Right lobe of liver (tissue), 6 donors: ENCODE measurements at regions not wholly inside any gene's neighbourhood (a gene's known extent, or its start where the extent isn't known, plus 50 kb on each side); places are given as distances from the start of the nearest gene placed in this dataset.
"Not testable (repeated sequence)": the region's sequence is repeated elsewhere in the genome, so short reads cannot be mapped to it uniquely, and the experiment has no call there.

Experiments used
- ATAC-seq, 4 donors: fragments of 200-7000 bp; cut with Tn5 transposase; one replicate each; pipeline ENCODE4 v1.9.1; 2020; ENCODE audit warnings: mild to moderate bottlenecking in 4 of 4, moderate library complexity in 4 of 4
- DNase-seq, 3 donors: peaks; one replicate each; pipeline ENCODE4 v3.0.0-alpha.2; 2020
- H3K27ac ChIP-seq, 3 donors: fragments of 200-600 bp; one replicate each; pipeline ENCODE4 v1.8.0; 2022
- H3K27me3 ChIP-seq, 2 donors: fragments of 200-600 bp; one replicate each; pipeline ENCODE4 v1.8.0; 2022
- H3K36me3 ChIP-seq, 4 donors: fragments of 200-600 bp; sonication (generic) in 1 of 4; one replicate each; pipeline versions ENCODE4 v1.5.1 to v1.8.0; 2017 to 2022; ENCODE audit warnings: control low read depth in 1 of 4
- H3K4me1 ChIP-seq, 4 donors: fragments of 200-600 bp; sonication (generic) in 1 of 4; one replicate each; pipeline versions ENCODE4 v1.5.1 to v1.8.0; 2017 to 2022; ENCODE audit warnings: control low read depth in 1 of 4
- H3K4me3 ChIP-seq, 3 donors: fragments of 200-600 bp; one replicate each; pipeline ENCODE4 v1.8.0; 2022
- H3K9me3 ChIP-seq, 4 donors: fragments of 200-600 bp; sonication (generic) in 1 of 4; one replicate each; pipeline versions ENCODE4 v1.5.1 to v1.8.0; 2017 to 2022; ENCODE audit warnings: control low read depth in 1 of 4
- POLR2A ChIP-seq: fragments of 450-650 bp; IDR thresholded peaks from one replicate; pipeline ENCODE4 v1.6.1; 2017; ENCODE audit warnings: antibody characterized with exemption, mild to moderate bottlenecking
- WGBS: methylation state at CpG from one replicate; pipeline ENCODE4 v1.1.6; 2018; ENCODE audit warnings: low coverage, low lambda C conversion rate; ENCODE audit not compliant: insufficient coverage; ENCODE audit errors: missing lambda C conversion rate; 5-methylcytosine and 5-hydroxymethylcytosine counted together
- intact Hi-C, 2 donors: fragments of 100-400 bp; cut with DNase I; formaldehyde crosslinking; loops; one replicate each; pipeline versions ENCODE4 v1.11.2 to v1.14.1; 2022
- TF ChIP-seq, protein P1 (sequence below), 4 donors: fragments of 200-600 bp in 3 of 4; fragments of 450-650 bp in 1 of 4; IDR thresholded peaks; one replicate each; pipeline versions ENCODE4 v1.5.1 to v1.8.0; 2016 to 2022; ENCODE audit warnings: antibody characterized with exemption in 4 of 4, mild to moderate bottlenecking in 2 of 4
- donor health status: DM: no; HTN: yes; CAD: no.
- donor health status: DM: no; HTN: no; CAD: no.
- donor health status: DM: no; HTN: no; CAD: no.
- donor health status: DM: no; HTN: yes; CAD: no.
- donor health status: DM: no; HTN: yes; CAD: no.

DNA sequence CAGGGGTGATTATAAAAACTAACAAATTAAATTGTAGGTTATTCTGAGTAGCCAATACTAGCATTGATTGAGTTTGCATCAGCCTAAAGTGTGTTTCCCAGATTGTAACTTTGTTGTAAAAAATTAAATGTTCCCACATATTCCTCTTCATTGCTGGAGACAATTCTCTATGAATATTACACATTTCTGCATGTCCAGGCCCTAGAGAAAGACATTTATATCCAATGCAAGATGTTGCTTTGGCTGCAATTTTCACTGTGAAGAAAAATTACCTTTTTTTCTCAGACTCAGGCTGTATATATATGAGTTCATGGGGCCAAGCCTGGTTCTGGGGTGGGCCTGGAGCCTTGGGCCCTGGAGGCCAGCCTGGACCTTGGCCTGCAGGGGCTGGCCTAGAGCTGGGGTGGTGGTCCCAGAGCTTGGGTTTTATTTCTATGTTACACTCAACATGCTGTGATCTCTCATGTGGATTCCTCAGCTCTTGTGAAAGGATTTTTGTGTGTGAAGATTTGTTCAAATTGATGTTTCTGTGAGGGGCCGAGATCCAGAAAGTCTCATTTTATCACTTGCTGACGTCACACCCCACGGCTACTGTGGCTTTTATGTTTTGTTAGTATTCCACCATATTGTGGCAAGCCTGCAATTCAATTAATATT is 232.5 kb downstream of the SPATA31A1 start:
- H3K27me3 ChIP-seq = no peaks in the 10 kb centered on the region
- H3K4me1 ChIP-seq = no peaks in the 10 kb centered on the region
- no peaks in the 10 kb centered on the region for H3K9me3 ChIP-seq
- TF ChIP-seq, protein P1, sequence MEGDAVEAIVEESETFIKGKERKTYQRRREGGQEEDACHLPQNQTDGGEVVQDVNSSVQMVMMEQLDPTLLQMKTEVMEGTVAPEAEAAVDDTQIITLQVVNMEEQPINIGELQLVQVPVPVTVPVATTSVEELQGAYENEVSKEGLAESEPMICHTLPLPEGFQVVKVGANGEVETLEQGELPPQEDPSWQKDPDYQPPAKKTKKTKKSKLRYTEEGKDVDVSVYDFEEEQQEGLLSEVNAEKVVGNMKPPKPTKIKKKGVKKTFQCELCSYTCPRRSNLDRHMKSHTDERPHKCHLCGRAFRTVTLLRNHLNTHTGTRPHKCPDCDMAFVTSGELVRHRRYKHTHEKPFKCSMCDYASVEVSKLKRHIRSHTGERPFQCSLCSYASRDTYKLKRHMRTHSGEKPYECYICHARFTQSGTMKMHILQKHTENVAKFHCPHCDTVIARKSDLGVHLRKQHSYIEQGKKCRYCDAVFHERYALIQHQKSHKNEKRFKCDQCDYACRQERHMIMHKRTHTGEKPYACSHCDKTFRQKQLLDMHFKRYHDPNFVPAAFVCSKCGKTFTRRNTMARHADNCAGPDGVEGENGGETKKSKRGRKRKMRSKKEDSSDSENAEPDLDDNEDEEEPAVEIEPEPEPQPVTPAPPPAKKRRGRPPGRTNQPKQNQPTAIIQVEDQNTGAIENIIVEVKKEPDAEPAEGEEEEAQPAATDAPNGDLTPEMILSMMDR (IDR thresholded peaks at IDR 0.05) = no peak
- WGBS = 72% methylated on average over 3 of the region's 3 CpGs
- ATAC-seq = peak in 2 of 4 donors; percentile 36 to 60
- H3K4me3 ChIP-seq = no peak overlapping the region
- DNase-seq = no peak
- intact Hi-C loops = no loop called here
- H3K36me3 ChIP-seq = no peaks in the 10 kb centered on the region
- no peak overlapping the region for H3K27ac ChIP-seq

DNA sequence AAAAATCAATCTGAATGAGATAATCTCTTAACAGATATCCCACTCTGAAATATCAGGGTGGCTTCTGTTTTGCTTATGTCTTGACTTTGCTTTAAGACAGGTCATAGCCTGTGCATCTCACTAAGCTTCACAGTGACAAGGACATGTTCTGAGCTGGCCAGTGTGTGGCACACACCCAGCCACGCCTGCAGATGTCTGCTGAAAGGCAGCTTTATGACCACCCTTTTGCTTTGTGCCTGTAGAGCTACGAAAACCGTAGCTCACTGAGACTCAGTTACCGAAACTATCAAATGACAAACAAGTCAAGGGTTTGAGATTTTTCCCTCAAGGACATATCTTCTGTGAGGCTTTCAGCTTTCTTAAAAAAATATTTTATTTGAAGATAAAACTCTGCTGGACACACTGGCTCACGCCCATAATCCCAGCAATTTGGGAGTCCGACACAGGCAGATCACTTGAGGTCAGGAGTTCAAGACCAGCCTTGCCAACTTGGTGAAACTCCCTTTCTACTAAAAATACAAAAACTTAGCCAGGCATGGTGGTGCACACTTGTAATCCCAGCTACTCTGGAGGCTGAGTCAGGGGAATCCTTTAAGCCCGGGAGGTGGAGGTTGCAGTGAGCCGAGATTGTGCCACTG is 233.2 kb downstream of the SPATA31A1 start:
- TF ChIP-seq, protein P1 (IDR thresholded peaks at IDR 0.05) = no peak
- no peak for TF ChIP-seq POLR2A
- no peaks in the 10 kb centered on the region for H3K27me3 ChIP-seq
- WGBS = 51% methylated on average over 8 of the region's 8 CpGs
- DNase-seq (no peak), ATAC-seq (peak in 2 of 4 donors; percentile 12 to 57)
- H3K4me1 ChIP-seq = no peaks in the 10 kb centered on the region
- H3K4me3 ChIP-seq = no peak overlapping the region
- H3K36me3 ChIP-seq = no peaks in the 10 kb centered on the region
- no peak overlapping the region for H3K27ac ChIP-seq
- intact Hi-C loops = no loop called here
- no peaks in the 10 kb centered on the region for H3K9me3 ChIP-seq

DNA sequence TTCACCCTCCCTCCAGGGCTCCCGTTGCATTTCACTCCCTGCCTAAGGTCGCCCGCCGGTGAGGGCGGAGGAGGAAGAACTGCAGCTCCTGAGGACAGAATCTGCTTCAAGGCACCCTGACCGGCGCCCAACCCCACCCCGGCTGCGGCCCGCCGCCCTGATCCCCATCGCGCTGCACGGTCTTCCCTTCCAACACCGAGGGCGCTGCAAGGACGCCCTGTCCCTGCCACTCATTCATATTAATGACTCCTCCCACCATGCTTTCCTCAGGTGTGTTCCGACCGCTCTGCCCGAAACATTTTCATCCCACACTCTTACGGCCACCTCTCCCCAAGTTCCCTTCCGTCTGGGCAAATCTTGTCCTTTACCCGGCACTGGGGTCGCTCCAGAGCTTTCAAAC is 248.6 kb downstream of the SPATA31A1 start:
- H3K4me3 ChIP-seq, H3K27ac ChIP-seq, H3K4me1 ChIP-seq, H3K36me3 ChIP-seq, H3K9me3 ChIP-seq, ATAC-seq, intact Hi-C loops, H3K27me3 ChIP-seq, DNase-seq: not testable (repeated sequence)
- no CpG with 5 or more reads among the region's 24 CpGs for WGBS

DNA sequence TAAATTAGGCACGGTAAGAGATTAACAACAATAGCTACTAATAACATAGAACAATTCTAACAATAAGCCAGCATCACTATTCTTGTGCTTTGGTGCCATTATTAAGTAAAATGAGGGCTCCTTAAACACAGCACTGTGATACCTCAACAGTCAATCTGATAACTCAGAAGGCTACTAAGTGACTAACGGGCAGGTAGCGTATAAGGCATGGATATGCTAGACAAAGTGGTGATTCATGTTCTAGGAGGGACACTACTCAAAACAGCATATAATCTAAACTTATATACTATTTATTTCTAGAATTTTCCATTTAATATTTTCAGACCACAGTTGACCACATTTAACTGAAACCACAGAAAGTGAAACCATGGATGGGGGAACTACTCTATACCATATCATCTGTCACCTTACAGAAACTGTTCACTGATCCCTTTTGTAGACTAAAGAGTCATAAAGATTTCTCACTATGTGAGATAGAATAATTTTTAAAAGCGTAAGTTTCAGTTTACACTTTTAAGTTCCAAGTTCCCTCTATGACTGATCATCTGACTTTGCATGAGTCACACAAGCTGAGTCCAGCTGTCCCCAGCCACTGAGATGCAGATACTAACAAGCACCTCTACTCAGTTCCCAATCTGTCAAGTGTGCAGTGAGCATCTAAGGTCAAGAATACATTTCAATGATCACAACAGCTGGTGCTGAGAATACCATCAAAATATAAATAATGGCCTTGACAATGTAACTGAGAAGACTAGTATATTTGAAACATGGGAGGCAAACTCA is 256.2 kb downstream of the SPATA31A1 start:
- H3K36me3 ChIP-seq, intact Hi-C loops, H3K27ac ChIP-seq, H3K9me3 ChIP-seq, H3K4me3 ChIP-seq, H3K4me1 ChIP-seq, ATAC-seq, DNase-seq, H3K27me3 ChIP-seq: not testable (repeated sequence)
- no CpG with 5 or more reads among the region's 4 CpGs for WGBS

DNA sequence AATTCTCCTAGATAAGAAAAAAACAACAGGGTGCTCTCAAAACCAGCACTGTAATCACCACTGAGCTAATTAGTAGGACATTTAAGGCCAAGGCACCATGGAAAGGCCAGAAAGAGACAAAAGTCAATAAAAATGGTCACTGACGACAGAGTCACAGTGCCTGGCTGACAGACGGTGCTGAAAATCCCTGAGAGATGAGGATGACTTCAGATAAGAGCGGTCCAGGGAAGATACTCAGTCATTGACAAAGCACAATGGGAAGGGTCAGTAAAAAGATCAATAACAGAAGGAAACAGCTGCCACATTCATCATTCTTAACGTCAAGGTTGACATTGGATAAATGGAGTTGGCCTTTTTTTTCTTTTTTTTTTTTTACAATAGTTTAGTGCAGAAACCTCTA is 261.0 kb downstream of the SPATA31A1 start:
- intact Hi-C loops, H3K9me3 ChIP-seq, H3K27ac ChIP-seq, H3K27me3 ChIP-seq, H3K36me3 ChIP-seq, H3K4me3 ChIP-seq, DNase-seq, H3K4me1 ChIP-seq, ATAC-seq: not testable (repeated sequence)
- no CpG with 5 or more reads among the region's 4 CpGs for WGBS

DNA sequence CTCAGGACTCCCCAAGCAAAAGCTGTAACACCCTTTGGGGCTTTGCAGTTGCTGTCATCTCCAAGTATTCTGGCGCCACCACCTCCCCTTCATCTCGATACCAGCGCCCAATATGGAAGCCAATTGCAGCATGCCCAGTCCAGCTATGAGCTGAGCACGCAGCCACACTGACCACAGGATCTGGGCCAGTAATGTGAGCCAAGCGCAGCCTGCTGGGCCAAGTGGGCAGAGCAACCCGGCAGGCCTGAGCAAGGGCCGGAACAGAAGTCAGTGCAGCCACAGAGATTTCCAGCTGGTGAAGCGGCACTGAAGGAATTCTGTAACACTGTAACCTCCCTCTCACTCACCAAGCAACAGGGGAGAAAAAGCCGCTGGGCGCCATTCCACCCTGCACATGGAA is 268.6 kb downstream of the SPATA31A1 start:
- H3K4me3 ChIP-seq, H3K9me3 ChIP-seq, H3K36me3 ChIP-seq, H3K4me1 ChIP-seq, intact Hi-C loops, H3K27me3 ChIP-seq, H3K27ac ChIP-seq, DNase-seq, ATAC-seq: not testable (repeated sequence)
- WGBS = no CpG with 5 or more reads among the region's 10 CpGs

DNA sequence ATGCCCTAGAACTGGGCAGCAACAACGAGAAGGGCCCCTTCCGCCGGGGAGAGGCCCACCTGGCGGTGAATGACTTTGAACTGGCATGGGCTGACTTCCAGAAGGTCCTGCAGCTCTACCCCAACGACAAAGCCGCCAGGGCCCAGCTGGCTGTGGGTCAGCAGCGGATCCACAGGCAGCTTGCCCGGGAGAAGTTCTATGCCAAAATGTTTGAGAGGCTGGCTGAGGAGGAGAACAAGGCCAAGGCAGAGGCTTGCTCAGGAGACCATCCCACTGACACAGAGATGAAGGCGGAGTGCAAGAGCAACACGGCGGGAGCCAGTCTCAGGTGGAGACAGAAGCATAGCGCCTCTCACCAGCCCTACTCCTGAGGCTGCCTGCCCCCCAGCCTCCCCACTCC is 276.6 kb downstream of the SPATA31A1 start:
- H3K4me1 ChIP-seq, H3K36me3 ChIP-seq, intact Hi-C loops, DNase-seq, ATAC-seq, H3K27me3 ChIP-seq, H3K27ac ChIP-seq, H3K9me3 ChIP-seq, H3K4me3 ChIP-seq: not testable (repeated sequence)
- WGBS = no CpG with 5 or more reads among the region's 12 CpGs

DNA sequence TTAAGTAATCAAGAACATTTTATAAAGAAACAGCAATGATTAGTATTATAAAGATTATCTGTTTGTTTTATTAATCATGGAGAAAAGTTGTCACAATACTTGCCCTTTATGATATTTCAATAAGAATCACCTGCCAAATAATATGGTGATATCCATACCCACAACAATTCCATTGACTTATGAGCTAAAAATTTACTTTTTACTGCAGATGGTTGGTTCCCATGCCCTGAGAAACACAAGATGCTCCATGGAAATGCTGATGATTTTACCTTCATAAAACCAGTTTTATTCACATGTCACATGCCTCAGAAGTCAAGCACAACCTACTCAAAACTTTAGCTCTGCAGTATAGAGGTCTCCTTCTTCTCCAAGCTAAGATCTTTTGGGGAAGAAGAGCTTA is 293.6 kb downstream of the SPATA31A1 start:
- DNase-seq, H3K9me3 ChIP-seq, H3K36me3 ChIP-seq, H3K4me3 ChIP-seq, H3K27ac ChIP-seq, ATAC-seq, H3K27me3 ChIP-seq, intact Hi-C loops, H3K4me1 ChIP-seq: not testable (repeated sequence)

DNA sequence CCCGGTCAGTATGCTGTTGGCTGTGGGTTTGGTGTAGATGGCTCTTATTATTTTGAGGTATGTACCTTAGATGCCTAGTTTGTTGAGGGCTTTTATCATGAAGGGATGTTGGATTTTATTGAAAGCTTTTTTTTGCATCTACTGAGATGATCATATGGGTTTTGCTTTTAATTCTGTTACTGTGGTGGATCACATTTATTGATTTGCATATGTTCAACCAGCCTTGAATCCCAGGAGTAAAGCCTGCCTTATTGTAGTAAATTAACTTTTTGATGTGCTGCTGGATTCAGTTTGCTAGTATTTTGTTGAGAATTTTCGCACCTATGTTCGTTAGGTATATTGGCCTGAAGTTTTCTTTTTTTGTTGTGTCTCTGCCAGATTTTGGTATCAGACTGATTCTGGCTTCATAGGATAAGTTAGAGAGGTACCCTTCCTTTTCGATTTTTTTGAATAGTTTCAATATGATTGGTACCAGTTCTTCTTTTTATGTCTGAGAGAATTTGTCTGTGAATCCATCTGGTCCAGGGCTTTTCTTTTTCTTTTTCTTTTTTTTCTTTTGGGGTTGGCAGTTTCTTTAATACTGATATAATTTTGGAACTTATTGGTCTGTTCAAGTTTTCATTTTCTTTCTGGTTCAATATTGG is 301.6 kb downstream of the SPATA31A1 start:
- DNase-seq, ATAC-seq: not testable (repeated sequence)
- no CpG with 5 or more reads among the region's 4 CpGs for WGBS

More for the DNA sequence above, 301.6 kb downstream of the SPATA31A1 start:
- H3K4me3 ChIP-seq, intact Hi-C loops, H3K27me3 ChIP-seq, H3K9me3 ChIP-seq, H3K4me1 ChIP-seq, H3K36me3 ChIP-seq, H3K27ac ChIP-seq: not testable (repeated sequence)
